HUES48 (cell line): ENCODE measurements at regions not wholly inside any gene's neighbourhood (a gene's known extent, or its start where the extent isn't known, plus 50 kb on each side); places are given as distances from the start of the nearest gene placed in this dataset.
"Not testable (repeated sequence)": the region's sequence is repeated elsewhere in the genome, so short reads cannot be mapped to it uniquely, and the experiment has no call there.

ENCODE experiments used
- H3K27ac ChIP-seq: one replicate; pipeline ENCODE4 v1.7.0; 2013; ENCODE audit warnings: low read depth, low read length, inconsistent platforms
- H3K27me3 ChIP-seq: 2 replicates; pipeline ENCODE4 v1.6.1; 2013; ENCODE audit warnings: mild to moderate bottlenecking, low read length; ENCODE audit not compliant: control insufficient read depth, insufficient read depth
- H3K36me3 ChIP-seq: 2 replicates; pipeline ENCODE4 v1.6.1; 2013; ENCODE audit warnings: low read length; ENCODE audit not compliant: control insufficient read depth, insufficient read depth
- H3K4me1 ChIP-seq: 2 replicates; pipeline ENCODE4 v1.6.1; 2013; ENCODE audit warnings: mild to moderate bottlenecking, low read length; ENCODE audit not compliant: control insufficient read depth, insufficient read depth
- H3K4me3 ChIP-seq: 2 replicates; pipeline ENCODE4 v1.5.1; 2013; ENCODE audit warnings: mild to moderate bottlenecking, low read depth, low read length
- H3K9ac ChIP-seq: 2 replicates; pipeline ENCODE4 v1.6.1; 2013; ENCODE audit warnings: mild to moderate bottlenecking, low read depth, low read length, moderate library complexity
- H3K9me3 ChIP-seq: 2 replicates; pipeline ENCODE4 v1.6.1; 2013; ENCODE audit warnings: low read length; ENCODE audit not compliant: control insufficient read depth, insufficient read depth

- H3K9ac ChIP-seq = no peak overlapping the region
- no peaks in the 10 kb centered on the region for H3K9me3 ChIP-seq
- no peak overlapping the region for H3K27ac ChIP-seq
- no peaks in the 10 kb centered on the region for H3K4me1 ChIP-seq
- no peaks in the 10 kb centered on the region for H3K36me3 ChIP-seq
- H3K27me3 ChIP-seq = no peaks in the 10 kb centered on the region
- H3K4me3 ChIP-seq = no peak overlapping the region
These were observed 640.3 kb downstream of the TRIML1 start for GRCh38 chr4:188779581-188779980.

GRCh38 chr4:188780028-188780427 is 640.8 kb downstream of the TRIML1 start:
- Histone ChIP-seq H3K36me3 (no peaks in the 10 kb centered on the region), H3K27ac (no peak overlapping the region), H3K4me1 (no peaks in the 10 kb centered on the region), H3K9me3 (no peaks in the 10 kb centered on the region), H3K27me3 (no peaks in the 10 kb centered on the region), H3K4me3 (no peak overlapping the region), H3K9ac (no peak overlapping the region)

- Histone ChIP-seq H3K4me3 (no peak overlapping the region), H3K9ac (no peak overlapping the region), H3K9me3 (no peaks in the 10 kb centered on the region), H3K36me3 (no peaks in the 10 kb centered on the region), H3K27ac (no peak overlapping the region), H3K4me1 (no peaks in the 10 kb centered on the region), H3K27me3 (no peaks in the 10 kb centered on the region)
These were observed 641.4 kb downstream of the TRIML1 start for GRCh38 chr4:188780686-188781085.

GRCh38 chr4:188781655-188782054 is 642.4 kb downstream of the TRIML1 start:
- Histone ChIP-seq H3K9ac (no peak overlapping the region), H3K27me3 (no peaks in the 10 kb centered on the region), H3K9me3 (no peaks in the 10 kb centered on the region), H3K4me3 (no peak overlapping the region), H3K4me1 (no peaks in the 10 kb centered on the region), H3K27ac (no peak overlapping the region), H3K36me3 (no peaks in the 10 kb centered on the region)

- Histone ChIP-seq H3K36me3 (no peaks in the 10 kb centered on the region), H3K4me3 (no peak overlapping the region), H3K9me3 (no peaks in the 10 kb centered on the region; the same call in 1 of the 2 replicates), H3K9ac (no peak overlapping the region), H3K27me3 (no peaks in the 10 kb centered on the region), H3K4me1 (no peaks in the 10 kb centered on the region), H3K27ac (no peak overlapping the region)
These were observed 643.9 kb downstream of the TRIML1 start for GRCh38 chr4:188783175-188783574.

GRCh38 chr4:188783606-188784160 is 644.4 kb downstream of the TRIML1 start:
- no peaks in the 10 kb centered on the region; the same call in 1 of the 2 replicates for H3K9me3 ChIP-seq
- no peaks in the 10 kb centered on the region for H3K27me3 ChIP-seq
- no peaks in the 10 kb centered on the region for H3K36me3 ChIP-seq
- no peak overlapping the region for H3K4me3 ChIP-seq
- no peaks in the 10 kb centered on the region for H3K4me1 ChIP-seq
- H3K27ac ChIP-seq = no peak overlapping the region
- H3K9ac ChIP-seq = no peak overlapping the region

GRCh38 chr4:188796600-188796999 is 657.4 kb downstream of the TRIML1 start:
- not testable (repeated sequence) for H3K9me3 ChIP-seq, H3K9ac ChIP-seq, H3K4me1 ChIP-seq, H3K27ac ChIP-seq, H3K36me3 ChIP-seq, H3K27me3 ChIP-seq, H3K4me3 ChIP-seq

- not testable (repeated sequence) for H3K9me3 ChIP-seq, H3K4me1 ChIP-seq, H3K27me3 ChIP-seq, H3K9ac ChIP-seq, H3K27ac ChIP-seq, H3K4me3 ChIP-seq, H3K36me3 ChIP-seq
These were observed 657.8 kb downstream of the TRIML1 start for GRCh38 chr4:188797011-188797410.

GRCh38 chr4:188804861-188805260 is 665.6 kb downstream of the TRIML1 start:
- Histone ChIP-seq H3K4me3 (no peak overlapping the region), H3K9me3 (no peaks in the 10 kb centered on the region), H3K27ac (no peak overlapping the region), H3K36me3 (no peaks in the 10 kb centered on the region), H3K27me3 (no peaks in the 10 kb centered on the region), H3K9ac (no peak overlapping the region), H3K4me1 (no peaks in the 10 kb centered on the region)

GRCh38 chr4:188811121-188811520 is 671.9 kb downstream of the TRIML1 start:
- no peak overlapping the region for H3K4me3 ChIP-seq

GRCh38 chr4:188812644-188813043 is 673.4 kb downstream of the TRIML1 start:
- 0 out of 2 replicates have a peak, but pooled peaks cover 6% of the 10 kb centered on the region for H3K9me3 ChIP-seq
- no peak overlapping the region for H3K27ac ChIP-seq
- H3K27me3 ChIP-seq = no peaks in the 10 kb centered on the region
- H3K4me3 ChIP-seq = no peak overlapping the region
- H3K4me1 ChIP-seq = no peaks in the 10 kb centered on the region
- H3K36me3 ChIP-seq = no peaks in the 10 kb centered on the region
- H3K9ac ChIP-seq = no peak overlapping the region

More at GRCh38 chr4:188811121-188811520, 671.9 kb downstream of the TRIML1 start:
- no peaks in the 10 kb centered on the region for H3K4me1 ChIP-seq
- H3K9ac ChIP-seq = no peak overlapping the region
- H3K27ac ChIP-seq = no peak overlapping the region
- no peaks in the 10 kb centered on the region for H3K36me3 ChIP-seq
- no peaks in the 10 kb centered on the region for H3K27me3 ChIP-seq
- H3K9me3 ChIP-seq = 0 out of 2 replicates have a peak, but pooled peaks cover 6% of the 10 kb centered on the region
